Prostate gland (tissue), 2 donors: ENCODE measurements at regions not wholly inside any gene's neighbourhood (a gene's known extent, or its start where the extent isn't known, plus 50 kb on each side); places are given as distances from the start of the nearest gene placed in this dataset.
"Not testable (repeated sequence)": the region's sequence is repeated elsewhere in the genome, so short reads cannot be mapped to it uniquely, and the experiment has no call there.

Source experiments
- DNase-seq: peaks from one replicate; pipeline ENCODE4 v3.0.0-alpha.2; 2019; ENCODE audit warnings: low spot score
- H3K27ac ChIP-seq, 2 donors: fragments of 200-600 bp; sonication (generic); 2 replicates each; pipeline ENCODE4 v1.5.1; 2017 to 2019
- H3K27me3 ChIP-seq: fragments of 200-600 bp; sonication (generic); replicated peaks from 2 replicates; pipeline ENCODE4 v1.5.1; 2019; ENCODE audit not compliant: insufficient read depth
- H3K36me3 ChIP-seq, 2 donors: fragments of 200-600 bp; sonication (generic); 1 replicate in 1 of 2; 2 replicates in 1 of 2; pipeline versions ENCODE4 v1.5.1 to v1.8.1; 2017 to 2019
- H3K4me1 ChIP-seq: fragments of 200-600 bp; sonication (generic); replicated peaks from 2 replicates; pipeline ENCODE4 v1.5.1; 2019
- H3K4me3 ChIP-seq, 2 donors: fragments of 200-600 bp; sonication (generic); 2 replicates each; pipeline ENCODE4 v1.5.1; 2017 to 2019
- H3K9me3 ChIP-seq: fragments of 200-600 bp; sonication (generic); 2 replicates; pipeline ENCODE4 v1.5.1; 2017
- POLR2A ChIP-seq: fragments of 450-650 bp; IDR thresholded peaks from one replicate; pipeline ENCODE4 v1.6.1; 2016; ENCODE audit warnings: antibody characterized with exemption, mild to moderate bottlenecking
- POLR2AphosphoS5 ChIP-seq: sonication (generic); formaldehyde crosslinking; IDR thresholded peaks from one replicate; pipeline ENCODE4 v1.6.1; 2017; ENCODE audit warnings: antibody characterized with exemption
- WGBS: methylation state at CpG from one replicate; pipeline ENCODE4 v1.1.5; 2018; 5-methylcytosine and 5-hydroxymethylcytosine counted together
- intact Hi-C: fragments of 100-400 bp; cut with DNase I; formaldehyde crosslinking; loops from one replicate; pipeline ENCODE4 v1.14.2; 2022
- TF ChIP-seq, protein P1 (sequence below), 4 experiments: fragments of 200-600 bp in 2 of 4; fragments of 450-650 bp in 2 of 4; sonication (generic) in 2 of 4; IDR thresholded peaks; 1 replicate in 3 of 4; 2 replicates in 1 of 4; pipeline ENCODE4 v1.5.1; 2016 to 2019; ENCODE audit warnings: antibody characterized with exemption in 4 of 4, mild to moderate bottlenecking in 2 of 4, moderate library complexity in 2 of 4

- 84% methylated on average over 7 of the region's 7 CpGs for WGBS
- no peak overlapping the region for H3K27ac ChIP-seq
- H3K27me3 ChIP-seq = peaks cover 2% of the 10 kb centered on the region
- H3K9me3 ChIP-seq = no peaks in the 10 kb centered on the region
- no peak overlapping the region for H3K4me3 ChIP-seq
- intact Hi-C loops = no loop called here
- H3K36me3 ChIP-seq = no peaks in the 10 kb centered on the region
- no peak for TF ChIP-seq POLR2AphosphoS5
- TF ChIP-seq, protein P1, sequence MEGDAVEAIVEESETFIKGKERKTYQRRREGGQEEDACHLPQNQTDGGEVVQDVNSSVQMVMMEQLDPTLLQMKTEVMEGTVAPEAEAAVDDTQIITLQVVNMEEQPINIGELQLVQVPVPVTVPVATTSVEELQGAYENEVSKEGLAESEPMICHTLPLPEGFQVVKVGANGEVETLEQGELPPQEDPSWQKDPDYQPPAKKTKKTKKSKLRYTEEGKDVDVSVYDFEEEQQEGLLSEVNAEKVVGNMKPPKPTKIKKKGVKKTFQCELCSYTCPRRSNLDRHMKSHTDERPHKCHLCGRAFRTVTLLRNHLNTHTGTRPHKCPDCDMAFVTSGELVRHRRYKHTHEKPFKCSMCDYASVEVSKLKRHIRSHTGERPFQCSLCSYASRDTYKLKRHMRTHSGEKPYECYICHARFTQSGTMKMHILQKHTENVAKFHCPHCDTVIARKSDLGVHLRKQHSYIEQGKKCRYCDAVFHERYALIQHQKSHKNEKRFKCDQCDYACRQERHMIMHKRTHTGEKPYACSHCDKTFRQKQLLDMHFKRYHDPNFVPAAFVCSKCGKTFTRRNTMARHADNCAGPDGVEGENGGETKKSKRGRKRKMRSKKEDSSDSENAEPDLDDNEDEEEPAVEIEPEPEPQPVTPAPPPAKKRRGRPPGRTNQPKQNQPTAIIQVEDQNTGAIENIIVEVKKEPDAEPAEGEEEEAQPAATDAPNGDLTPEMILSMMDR (IDR thresholded peaks at IDR 0.05) = no peak
- no peak for TF ChIP-seq POLR2A
- DNase-seq = no peak
- no peaks in the 10 kb centered on the region for H3K4me1 ChIP-seq
These were observed 63.1 kb upstream of the UNC93A start for GRCh38 chr6:167227984-167228383.

GRCh38 chr6:167229586-167229985 is 61.5 kb upstream of the UNC93A start:
- H3K36me3 ChIP-seq = no peaks in the 10 kb centered on the region
- no peaks in the 10 kb centered on the region for H3K4me1 ChIP-seq
- intact Hi-C loops = no loop called here
- H3K27me3 ChIP-seq = peaks cover 2% of the 10 kb centered on the region
- TF ChIP-seq, protein P1 (IDR thresholded peaks at IDR 0.05) = no peak
- TF ChIP-seq POLR2AphosphoS5 = no peak
- DNase-seq = no peak
- H3K27ac ChIP-seq = no peak overlapping the region
- WGBS = 78% methylated on average over 4 of the region's 4 CpGs
- H3K9me3 ChIP-seq = no peaks in the 10 kb centered on the region
- H3K4me3 ChIP-seq = no peak overlapping the region

DNA sequence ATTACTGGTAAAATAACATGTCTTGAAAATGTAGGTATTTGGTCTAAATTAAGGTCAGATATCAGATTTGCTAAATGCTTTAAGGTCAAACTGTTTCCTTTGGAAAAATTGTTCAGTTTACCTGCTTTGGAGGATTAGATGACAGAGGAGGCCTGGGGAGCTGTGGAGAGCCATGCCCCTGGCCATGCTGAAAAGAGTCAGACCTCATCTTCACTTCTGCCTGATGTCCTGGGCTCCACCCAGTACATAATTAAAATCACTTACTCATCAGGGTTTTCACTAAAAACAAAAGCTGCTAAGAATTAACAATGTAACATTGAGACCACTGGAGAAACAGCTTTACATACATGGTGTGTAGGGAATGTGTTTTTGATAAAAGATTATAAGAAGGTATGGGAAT is 60.8 kb upstream of the UNC93A start:
- Histone ChIP-seq H3K4me1 (no peaks in the 10 kb centered on the region), H3K4me3 (no peak overlapping the region), H3K36me3 (no peaks in the 10 kb centered on the region), H3K27me3 (peaks cover 5% of the 10 kb centered on the region), H3K27ac (no peak overlapping the region), H3K9me3 (no peaks in the 10 kb centered on the region)
- no peak for DNase-seq
- TF ChIP-seq POLR2A (no peak), POLR2AphosphoS5 (no peak)
- TF ChIP-seq, protein P1 (IDR thresholded peaks at IDR 0.05) = no peak
- intact Hi-C loops = no loop called here

- DNase-seq = no peak
- no peaks in the 10 kb centered on the region for H3K4me1 ChIP-seq
- H3K36me3 ChIP-seq = no peaks in the 10 kb centered on the region
- H3K27ac ChIP-seq = no peak overlapping the region
- H3K4me3 ChIP-seq = no peak overlapping the region
- peaks cover 6% of the 10 kb centered on the region for H3K27me3 ChIP-seq
- WGBS = 80% methylated on average over 3 of the region's 3 CpGs
- H3K9me3 ChIP-seq = no peaks in the 10 kb centered on the region
- intact Hi-C loops = no loop called here
- TF ChIP-seq, protein P1 (IDR thresholded peaks at IDR 0.05) = no peak
- no peak for TF ChIP-seq POLR2A
- no peak for TF ChIP-seq POLR2AphosphoS5
These were observed 58.8 kb upstream of the UNC93A start for GRCh38 chr6:167232356-167232755.

DNA sequence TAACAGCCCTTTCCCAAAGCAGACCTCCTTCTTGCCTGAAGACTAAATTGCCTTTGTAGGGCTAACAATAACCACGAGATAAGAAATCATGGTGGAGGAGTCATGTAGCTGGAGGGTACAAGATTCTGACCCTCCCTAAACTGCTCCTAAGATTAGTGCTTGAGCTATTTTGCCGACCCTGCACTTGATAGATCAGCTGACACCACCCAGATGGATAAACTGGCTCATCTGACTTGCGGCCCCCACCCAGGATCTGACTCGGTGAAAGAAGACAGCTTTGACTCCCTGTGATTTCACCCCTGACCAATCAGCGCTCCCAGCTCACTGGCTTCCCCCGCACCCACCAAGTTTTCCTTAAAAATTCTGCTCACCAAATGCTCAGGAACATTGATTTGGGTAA is 57.6 kb upstream of the UNC93A start:
- intact Hi-C loops = no loop called here
- Histone ChIP-seq H3K36me3 (no peaks in the 10 kb centered on the region), H3K4me1 (no peaks in the 10 kb centered on the region), H3K27ac (no peak overlapping the region), H3K9me3 (no peaks in the 10 kb centered on the region), H3K4me3 (no peak overlapping the region), H3K27me3 (peaks cover 6% of the 10 kb centered on the region)
- TF ChIP-seq, protein P1 (IDR thresholded peaks at IDR 0.05) = no peak
- TF ChIP-seq POLR2AphosphoS5 (no peak), POLR2A (no peak)
- WGBS = 48% methylated on average over 6 of the region's 6 CpGs
- no peak for DNase-seq

- 34% methylated on average over 5 of the region's 6 CpGs for WGBS
- H3K27me3 ChIP-seq, H3K4me3 ChIP-seq, H3K9me3 ChIP-seq, intact Hi-C loops, DNase-seq, H3K27ac ChIP-seq, H3K4me1 ChIP-seq, H3K36me3 ChIP-seq: not testable (repeated sequence)
These were observed 56.5 kb upstream of the UNC93A start for GRCh38 chr6:167234576-167234975.
